ENCODE measurements at regions not wholly inside any gene's neighbourhood (a gene's known extent, or its start where the extent isn't known, plus 50 kb on each side); places are given as distances from the start of the nearest gene placed in this dataset.

DNA sequence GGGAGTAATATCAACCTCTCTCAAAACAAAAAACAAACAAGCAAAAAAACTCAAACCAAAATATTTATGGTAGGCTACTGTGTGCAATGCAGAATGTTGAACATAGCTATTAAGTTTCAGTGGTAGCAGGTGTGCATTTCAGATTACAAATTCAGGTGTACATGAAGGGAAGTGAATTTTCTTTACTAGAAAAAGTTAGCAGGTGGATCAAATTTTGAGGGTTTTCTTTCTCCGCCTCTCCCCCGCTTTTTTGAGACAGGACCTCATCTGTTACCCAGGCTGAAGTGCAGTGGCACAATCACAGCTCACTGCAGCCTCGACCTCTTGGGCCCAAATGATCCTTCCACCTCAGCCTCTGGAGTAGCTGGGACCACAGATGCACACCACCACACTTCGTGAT is 109.7 kb upstream of the GOLIM4 start:
- no peak for DNase-seq

DNA sequence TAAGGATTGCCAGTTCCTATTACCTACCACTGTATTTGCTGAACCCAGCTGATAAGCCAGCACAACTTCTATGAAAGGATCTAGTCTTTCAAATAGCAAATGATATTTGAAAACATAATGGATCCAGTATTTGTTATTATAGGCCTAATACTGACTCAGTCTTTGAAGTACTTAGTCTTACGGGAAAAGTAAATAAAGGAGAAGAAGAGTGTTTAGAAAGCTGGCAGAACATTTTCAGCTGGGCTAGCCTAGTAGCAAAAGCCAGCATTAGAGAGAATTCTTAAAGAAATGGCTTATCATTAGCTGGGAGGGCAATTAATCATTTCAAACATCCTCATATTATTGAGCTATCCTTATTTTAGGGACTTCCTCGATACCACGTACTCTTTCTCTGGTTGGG is 101.4 kb upstream of the GOLIM4 start:
- no peak for DNase-seq

DNA sequence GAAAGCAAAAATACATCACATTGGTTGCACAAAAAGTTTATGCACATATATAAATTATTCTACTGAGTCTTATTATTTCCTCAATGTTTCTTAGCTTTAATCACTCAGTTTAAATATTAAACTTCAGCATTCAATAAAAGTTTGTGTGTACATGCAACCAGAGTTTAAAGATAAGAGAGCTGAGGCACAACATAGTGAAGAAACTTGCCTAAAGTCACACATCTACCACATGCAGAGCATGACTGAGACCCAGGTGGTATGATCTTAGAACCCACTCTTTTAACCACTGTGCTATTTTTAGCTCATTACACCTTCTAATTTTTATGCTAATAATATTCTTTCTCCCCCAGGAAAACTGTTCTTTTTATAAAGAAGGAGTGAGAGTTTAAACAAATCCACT is 96.1 kb upstream of the GOLIM4 start:
- DNase-seq, result no peak

DNA sequence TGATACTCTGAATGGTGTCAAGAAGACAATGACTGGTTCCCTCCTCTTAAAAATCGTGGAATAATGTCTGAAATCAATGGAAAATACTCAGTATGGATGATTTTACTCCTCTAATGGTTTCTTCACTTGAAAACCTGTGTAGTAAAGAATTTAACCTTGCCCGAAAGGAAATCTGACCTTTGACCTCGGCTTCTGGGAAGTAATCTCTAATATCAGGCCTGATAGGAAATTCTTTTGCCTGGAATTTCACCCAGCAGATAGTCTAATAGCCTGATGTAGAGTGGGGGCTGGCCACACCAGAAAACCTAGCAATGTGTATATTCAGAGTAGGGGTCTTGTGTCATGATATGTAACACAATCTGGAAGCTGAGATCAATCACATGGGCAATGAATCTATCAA is 91.5 kb upstream of the GOLIM4 start:
- no peak for DNase-seq

DNA sequence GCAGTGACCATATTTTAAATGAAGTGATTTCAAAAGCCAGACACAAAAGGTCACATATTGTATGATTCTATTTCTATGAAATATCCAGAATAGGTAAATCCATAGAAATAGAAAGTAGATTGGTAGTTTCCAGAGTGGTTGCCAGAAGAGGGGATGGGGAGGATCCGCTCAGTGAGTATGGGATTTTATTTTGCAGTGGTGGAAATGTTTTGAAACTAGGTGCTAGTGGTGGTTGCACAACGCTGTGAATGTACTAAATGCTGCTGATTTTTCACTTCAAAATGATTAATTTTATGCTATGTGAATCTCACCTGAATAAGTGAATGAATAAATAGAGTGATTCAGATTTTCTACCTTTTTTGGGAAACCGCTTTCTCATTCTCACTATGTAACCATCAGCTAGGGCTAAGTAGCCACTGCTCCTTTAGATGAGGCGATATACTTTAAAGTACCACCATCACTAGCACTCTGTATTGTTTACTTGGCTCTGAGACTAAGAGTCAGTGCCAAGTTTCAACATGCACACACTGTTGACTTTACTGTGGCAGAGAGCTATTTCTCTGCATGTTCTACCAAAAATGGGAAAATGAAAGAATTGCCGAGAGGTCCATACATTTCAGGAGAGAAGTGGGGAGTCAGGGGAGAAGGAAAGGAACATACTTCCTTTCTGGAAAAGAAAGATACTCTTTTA is 90.7 kb upstream of the GOLIM4 start:
- no peak for DNase-seq

DNA sequence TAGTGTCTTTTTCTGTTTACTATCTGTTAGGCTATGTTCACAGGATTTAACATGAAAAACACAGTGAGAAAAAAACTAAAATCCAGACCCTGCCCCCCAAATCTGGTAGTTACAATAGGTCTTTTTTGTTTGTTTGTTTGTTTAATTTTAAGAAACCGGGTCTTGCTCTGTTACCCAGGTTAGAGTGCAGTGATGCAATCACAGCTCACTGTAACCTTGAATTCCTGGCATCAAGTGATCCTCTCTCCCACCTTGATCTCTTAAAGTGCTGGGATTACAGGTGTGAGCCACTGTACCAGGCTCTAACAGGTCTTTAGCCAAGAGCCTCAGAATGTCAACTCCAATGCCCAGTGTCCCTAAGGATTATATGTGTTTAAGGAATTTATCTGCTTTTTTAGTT is 88.0 kb upstream of the GOLIM4 start:
- DNase-seq, result no peak

DNA sequence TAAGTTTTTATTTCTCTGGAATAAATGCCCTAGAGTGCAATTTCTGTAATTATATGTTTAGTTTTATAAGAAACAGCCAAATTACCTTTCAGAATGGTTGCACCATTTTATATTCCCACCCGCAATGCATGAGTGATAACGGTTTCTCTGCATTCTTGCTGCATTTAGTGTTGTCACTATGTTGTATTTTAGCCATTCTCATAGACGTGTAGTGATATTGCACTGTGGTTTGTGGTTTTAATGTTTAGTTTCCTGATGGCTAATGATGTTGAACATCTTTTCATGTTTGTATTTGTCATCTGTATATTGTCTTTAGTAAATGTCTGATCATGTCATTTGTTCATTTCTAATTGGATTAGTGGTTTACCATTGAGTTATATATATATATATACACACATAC is 73.0 kb upstream of the GOLIM4 start:
- peak in 1 of 2 experiments; percentile 4 for DNase-seq

DNA sequence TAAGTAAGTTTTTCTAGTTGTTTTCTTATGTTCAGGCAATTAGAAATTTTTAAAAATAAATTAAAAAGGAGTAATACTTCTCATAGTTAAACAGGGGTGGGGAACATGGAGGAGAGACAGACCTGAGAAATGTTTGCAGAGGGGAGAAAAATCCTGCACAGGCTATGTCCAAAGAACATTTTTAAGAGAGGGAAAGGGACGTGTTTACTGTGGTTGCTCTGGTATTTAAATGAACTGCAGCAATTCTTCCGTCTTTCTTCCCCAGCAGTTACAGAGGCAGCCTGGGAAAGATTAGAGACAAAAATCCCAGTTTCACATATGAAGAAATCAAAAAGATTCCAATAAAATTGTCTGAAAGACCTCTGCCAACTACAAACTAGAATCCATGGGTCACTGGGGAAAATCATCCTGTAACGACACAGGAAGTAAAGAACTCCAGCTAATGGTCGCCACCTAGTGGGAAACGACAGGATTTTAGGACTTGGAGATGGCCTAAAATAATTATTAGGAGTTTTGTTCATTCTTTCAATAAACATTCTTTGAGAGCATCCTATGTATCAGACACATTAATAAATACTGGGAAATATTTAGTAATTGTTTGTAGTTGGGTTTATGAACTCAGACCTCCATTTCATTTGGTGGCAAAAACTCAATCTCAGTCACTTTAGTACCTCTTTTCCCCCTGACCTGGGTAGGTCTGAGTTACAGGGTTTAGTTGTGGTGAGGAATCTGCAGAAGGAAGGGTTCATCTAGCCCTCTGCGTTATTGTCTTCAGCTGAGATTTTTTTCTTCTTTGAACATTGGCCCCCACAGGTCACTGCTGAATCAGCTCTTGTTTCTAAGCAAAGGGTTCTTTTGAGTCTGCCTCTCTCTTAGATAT is 69.9 kb upstream of the GOLIM4 start:
- peak; percentile 63 to 84 for DNase-seq

DNA sequence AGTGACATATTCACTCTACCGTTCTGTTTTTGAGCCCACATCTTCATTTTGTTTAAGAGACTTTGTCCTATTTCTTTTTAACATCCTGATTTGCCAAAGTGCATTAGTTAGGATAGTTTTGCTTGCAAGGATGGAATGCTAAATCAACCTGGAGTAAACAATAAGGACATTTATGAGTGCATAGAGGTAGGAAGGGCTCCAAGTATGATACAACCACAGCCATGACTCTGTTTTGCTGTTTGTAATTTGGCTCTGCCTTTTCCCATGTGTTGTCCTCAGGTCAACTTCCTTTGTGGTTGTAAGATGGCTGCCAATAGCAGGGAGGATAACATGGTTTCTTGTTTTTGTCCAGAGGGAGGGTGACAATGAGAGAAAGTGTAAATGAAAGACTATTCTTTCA is 66.4 kb upstream of the GOLIM4 start:
- DNase-seq, result no peak

DNA sequence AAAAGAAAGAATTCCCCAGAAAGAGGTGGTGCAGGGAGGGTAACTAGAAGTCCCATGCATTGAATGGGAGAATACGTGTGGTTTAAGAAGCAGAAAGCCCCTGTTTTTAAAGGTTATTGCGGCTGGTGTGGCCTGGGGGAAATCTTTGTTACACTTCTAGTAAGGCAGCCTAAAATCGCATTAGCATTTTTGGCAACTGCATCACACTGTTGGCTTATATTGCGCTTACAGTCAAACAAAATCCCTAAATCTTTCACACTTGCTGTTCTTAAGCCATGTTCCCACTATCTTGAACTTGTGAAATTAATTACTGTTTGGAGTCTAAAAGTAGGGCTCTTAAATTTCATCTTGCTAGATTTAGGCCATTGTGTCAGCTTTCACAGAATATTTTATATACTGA is 66.0 kb upstream of the GOLIM4 start:
- DNase-seq, result no peak

DNA sequence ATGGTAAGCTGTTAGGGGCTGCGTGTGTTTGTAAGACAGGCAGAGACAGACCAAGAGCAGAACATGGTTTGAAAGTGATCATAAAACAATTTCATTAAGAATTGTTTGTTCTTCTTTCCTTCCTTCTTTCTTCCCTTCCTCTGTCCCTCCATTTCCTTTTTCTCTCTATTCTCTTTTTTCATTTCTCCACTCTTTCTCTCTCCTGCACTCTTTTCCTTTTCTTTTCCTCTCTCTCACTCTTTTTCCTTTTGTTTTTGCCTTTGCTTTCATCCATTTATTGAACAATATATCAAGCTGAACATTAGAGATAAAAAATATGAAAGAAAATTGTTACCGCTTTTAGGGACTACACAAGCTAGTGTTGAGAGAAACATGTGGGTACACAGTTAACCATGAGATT is 62.2 kb upstream of the GOLIM4 start:
- no peak for DNase-seq

DNA sequence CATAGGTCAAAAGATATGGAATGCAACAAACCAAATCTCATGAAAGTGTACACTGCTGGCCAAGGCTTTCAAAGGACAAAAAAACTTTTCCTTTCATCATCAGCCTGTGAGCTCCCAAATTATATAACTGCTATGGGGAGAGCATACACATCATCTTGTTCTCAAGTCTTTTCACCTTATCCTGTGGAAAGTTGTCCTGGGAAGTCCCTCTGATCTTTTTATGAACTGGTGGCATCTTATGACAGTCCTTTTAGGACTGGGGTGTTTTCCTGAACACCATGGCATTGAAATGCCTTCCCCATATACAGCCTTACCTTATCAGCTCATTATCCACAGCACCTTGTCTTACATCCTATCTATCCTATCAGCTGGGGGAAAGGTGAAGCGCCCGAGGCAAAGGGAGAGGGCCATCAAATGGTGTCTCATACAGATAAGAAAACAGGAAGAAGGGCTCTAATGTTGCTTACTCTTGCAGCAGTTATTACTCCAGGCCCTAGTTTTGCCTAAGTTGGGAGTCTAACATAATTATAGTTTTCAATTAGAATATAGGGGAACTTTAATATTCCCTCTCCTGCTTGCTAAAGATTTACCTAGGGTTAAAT is 61.5 kb upstream of the GOLIM4 start:
- DNase-seq, result peak; percentile 2 to 30

DNA sequence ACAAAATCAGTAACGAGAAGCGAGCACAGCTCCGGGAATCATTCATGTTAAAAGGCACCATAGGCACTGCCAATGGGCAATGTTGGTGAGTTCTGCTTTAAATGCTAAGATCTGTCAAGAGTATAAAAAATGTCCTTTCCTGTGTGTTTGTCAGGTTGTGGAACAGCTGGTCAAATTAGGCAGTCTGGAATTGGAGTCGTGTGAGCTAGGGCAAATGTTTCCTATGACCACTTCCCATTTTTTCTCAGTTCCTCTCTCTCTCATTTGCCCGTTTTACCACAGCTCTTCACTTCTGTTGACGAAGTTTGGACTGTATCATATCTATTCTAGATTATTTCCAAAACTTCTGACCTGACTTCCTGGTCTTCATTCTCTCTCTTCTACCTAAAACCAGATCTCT is 60.8 kb upstream of the GOLIM4 start:
- peak; percentile 76 to 87 for DNase-seq

DNA sequence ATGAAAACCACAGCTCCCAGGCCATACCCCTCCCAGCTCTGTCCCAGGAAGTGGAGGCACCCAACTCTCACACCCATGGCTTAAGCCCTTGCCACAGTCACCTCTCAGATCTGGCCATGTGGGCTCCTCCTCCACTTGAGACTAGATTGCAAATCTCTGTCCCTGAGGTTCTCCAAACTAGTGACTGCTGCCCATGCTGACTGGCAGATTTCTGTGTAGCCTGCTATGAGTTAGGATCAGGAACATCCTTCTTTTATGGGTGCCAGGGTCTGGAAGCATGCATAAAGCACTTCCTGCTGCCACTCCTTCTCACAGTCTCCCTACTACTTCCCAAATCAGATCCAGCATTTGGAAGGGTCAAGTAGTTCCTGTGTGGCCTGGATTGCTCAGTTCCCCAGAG is 59.6 kb upstream of the GOLIM4 start:
- peak in 1 of 2 experiments; percentile 17 for DNase-seq

DNA sequence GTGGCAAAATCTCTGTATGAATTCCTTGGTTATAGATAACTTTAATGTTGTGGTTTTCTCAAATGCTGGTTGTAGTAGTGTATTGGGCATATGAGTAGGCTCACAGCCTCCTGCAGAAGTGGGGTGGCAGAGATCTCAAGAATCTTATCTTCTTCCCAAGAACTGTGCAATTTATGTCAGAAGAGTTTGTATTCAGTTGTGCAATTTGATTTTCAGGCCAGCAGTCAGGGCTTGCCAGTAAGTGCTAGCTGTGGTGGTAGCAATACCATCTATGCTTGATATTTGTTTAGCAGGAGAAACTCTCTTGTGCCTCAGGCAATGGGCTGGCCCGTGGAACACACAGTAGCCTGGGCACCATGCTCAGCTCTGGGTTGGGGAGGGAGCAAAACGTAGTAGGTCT is 58.4 kb upstream of the GOLIM4 start:
- no peak for DNase-seq

DNA sequence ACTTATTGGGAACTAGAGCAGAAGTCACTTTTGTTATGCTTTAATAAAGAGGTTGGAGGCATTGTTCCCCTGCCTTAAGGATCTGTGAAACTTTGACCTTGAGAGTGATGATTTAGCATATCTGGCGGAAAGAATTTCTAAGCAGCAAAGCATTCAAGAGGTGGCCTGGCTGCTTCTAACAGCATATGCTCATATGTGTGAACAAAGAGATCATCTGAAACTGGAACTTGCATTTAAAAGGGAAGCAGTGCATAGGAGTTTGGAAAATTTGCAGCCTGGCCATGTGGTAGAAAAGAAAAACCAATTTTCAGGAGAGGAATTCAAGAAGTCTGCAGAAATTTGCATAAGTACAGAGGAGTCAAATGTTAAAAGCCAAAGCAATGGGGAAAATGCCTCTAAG is 56.4 kb upstream of the GOLIM4 start:
- DNase-seq, result no peak
